ENCODE measurements at regions not wholly inside any gene's neighbourhood (a gene's known extent, or its start where the extent isn't known, plus 50 kb on each side); places are given as distances from the start of the nearest gene placed in this dataset.

DNA sequence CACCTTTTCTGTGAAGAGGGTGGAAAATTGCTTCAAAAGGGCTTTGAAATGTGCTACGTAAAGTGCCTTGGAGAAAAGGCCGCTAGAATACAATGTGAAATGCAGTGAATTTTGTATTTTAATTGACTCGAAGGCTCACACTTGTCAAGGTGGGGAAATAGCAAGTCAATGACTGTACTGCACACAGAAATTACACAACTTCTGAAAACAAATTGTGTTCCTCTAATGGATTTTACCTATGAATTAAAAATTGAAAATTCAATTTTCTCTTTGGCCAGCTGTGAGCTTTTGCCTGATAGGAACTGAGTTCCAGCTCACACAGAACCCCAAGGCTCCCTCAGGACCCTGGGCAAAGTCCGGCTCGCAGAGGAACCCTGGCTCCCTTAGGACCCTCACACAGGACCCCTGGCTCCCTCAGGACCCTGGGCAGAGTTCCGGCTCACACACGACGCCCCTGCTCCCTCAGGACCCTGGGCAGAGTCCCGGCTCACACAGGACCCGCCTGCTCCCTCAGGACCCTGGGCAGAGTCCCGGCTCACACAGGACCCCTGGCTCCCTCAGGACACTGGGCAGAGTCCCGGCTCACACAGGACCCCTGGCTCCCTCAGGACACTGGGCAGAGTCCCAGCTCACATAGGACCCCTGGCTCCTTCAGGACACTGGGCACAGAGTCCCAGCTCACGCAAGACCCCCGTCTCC is 324.9 kb downstream of the UQCRFS1 start:
- H3K36me3 Mint-ChIP-seq (ENCODE audit: low read depth), result no peaks in the 10 kb centered on the region
- H3K27ac Mint-ChIP-seq (ENCODE audit: unreplicated experiment), result no peak overlapping the region
- peaks cover 13% of the 10 kb centered on the region for H3K4me1 Mint-ChIP-seq
- H3K27me3 Mint-ChIP-seq (ENCODE audit: low read depth), result peaks cover 6% of the 10 kb centered on the region
- no peak for DNase-seq (ENCODE audit: low read depth, low spot score)
- H3K4me3 Mint-ChIP-seq, result no peak overlapping the region
- no peaks in the 10 kb centered on the region for H3K9me3 Mint-ChIP-seq
- TF ChIP-seq, protein P1, sequence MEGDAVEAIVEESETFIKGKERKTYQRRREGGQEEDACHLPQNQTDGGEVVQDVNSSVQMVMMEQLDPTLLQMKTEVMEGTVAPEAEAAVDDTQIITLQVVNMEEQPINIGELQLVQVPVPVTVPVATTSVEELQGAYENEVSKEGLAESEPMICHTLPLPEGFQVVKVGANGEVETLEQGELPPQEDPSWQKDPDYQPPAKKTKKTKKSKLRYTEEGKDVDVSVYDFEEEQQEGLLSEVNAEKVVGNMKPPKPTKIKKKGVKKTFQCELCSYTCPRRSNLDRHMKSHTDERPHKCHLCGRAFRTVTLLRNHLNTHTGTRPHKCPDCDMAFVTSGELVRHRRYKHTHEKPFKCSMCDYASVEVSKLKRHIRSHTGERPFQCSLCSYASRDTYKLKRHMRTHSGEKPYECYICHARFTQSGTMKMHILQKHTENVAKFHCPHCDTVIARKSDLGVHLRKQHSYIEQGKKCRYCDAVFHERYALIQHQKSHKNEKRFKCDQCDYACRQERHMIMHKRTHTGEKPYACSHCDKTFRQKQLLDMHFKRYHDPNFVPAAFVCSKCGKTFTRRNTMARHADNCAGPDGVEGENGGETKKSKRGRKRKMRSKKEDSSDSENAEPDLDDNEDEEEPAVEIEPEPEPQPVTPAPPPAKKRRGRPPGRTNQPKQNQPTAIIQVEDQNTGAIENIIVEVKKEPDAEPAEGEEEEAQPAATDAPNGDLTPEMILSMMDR (conservative IDR thresholded peaks at IDR 0.05), result no peak

DNA sequence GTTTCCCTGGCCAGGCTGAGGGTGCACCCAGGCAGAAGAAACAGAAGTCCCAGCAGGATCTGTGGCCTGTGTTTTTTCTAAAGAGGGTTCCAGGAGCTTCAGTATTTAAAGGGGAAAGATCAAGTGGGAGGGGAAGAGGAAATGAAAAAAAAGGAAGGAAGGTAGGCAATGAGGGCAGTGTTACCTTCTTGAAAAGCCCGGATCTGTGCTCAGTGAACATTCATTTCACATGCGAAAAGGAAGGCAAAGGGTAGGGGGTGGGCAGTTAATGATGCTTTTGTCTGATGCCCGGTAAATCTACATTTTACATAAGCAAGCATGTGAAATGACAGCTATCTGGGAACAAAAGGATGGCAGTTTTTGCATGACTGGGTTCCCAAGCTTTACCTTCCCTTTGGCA is 326.2 kb downstream of the UQCRFS1 start:
- no peak for DNase-seq (ENCODE audit: low read depth, low spot score)
- Mint-ChIP-seq H3K4me3 (no peak overlapping the region), H3K27me3 (ENCODE audit: low read depth) (peaks cover 6% of the 10 kb centered on the region), H3K27ac (ENCODE audit: unreplicated experiment) (no peak overlapping the region), H3K36me3 (ENCODE audit: low read depth) (no peaks in the 10 kb centered on the region), H3K4me1 (peaks cover 15% of the 10 kb centered on the region), H3K9me3 (no peaks in the 10 kb centered on the region)
- TF ChIP-seq, protein P1 (conservative IDR thresholded peaks at IDR 0.05), result no peak

DNA sequence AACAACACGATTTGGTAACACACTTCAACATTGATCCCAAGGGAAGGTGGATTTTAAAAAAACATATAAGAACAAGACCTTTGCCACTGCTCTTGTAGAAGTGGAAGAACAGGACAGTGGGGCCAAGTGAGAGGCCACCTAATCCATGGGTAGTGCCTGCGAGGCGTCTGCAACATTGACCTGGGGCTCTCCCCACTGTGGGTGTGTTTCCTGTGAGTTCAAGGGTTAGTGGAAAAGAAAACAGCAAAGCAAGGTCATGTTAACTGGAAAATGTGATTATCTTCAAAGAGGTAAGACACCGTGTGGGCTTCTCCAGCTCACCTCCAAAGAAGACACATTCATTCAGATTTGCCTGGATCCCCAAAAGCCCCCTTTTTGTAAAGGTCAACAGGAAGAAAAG is 327.0 kb downstream of the UQCRFS1 start:
- Mint-ChIP-seq H3K27me3 (ENCODE audit: low read depth) (peaks cover 6% of the 10 kb centered on the region), H3K27ac (ENCODE audit: unreplicated experiment) (no peak overlapping the region), H3K4me3 (no peak overlapping the region), H3K9me3 (no peaks in the 10 kb centered on the region), H3K4me1 (peaks cover 20% of the 10 kb centered on the region), H3K36me3 (ENCODE audit: low read depth) (no peaks in the 10 kb centered on the region)
- TF ChIP-seq, protein P1 (conservative IDR thresholded peaks at IDR 0.05), result no peak
- no peak for DNase-seq (ENCODE audit: low read depth, low spot score)

DNA sequence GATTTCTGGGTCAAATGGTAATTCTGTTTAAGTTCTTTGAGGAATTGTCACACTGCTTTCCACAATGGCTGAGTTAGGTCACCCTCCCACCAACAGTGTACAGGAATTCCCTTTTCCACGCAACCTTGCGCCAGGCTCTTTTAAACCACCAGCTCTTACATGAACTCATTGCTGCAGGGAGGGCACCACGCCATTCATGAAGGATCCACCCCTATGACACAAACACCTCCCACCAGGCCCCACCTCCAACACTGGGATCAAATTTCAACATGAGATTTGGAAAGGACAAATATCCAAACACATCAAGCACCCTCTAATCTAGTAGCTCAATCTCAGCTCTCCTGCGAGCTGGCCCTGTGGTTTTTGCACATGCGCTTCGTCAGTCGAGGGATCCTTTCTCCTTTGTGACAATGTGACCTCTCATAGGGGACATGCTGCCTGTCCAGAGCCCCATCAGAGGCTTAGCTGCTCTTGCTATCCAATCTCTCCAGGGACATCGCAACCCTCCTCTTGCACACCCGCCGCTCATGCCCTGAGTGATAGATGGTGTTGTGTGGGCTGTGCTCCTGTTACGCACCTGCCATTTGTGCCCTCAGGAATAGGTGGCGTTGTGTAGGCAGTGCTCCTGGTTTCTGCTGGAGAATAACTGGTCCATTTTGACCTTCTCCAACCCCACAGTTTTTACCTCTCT is 328.0 kb downstream of the UQCRFS1 start:
- Mint-ChIP-seq H3K27ac (ENCODE audit: unreplicated experiment) (no peak overlapping the region), H3K4me3 (no peak overlapping the region), H3K4me1 (peaks cover 20% of the 10 kb centered on the region), H3K27me3 (ENCODE audit: low read depth) (peaks cover 6% of the 10 kb centered on the region), H3K36me3 (ENCODE audit: low read depth) (no peaks in the 10 kb centered on the region), H3K9me3 (no peaks in the 10 kb centered on the region)
- no peak for DNase-seq (ENCODE audit: low read depth, low spot score)
- TF ChIP-seq, protein P1 (conservative IDR thresholded peaks at IDR 0.05), result no peak

DNA sequence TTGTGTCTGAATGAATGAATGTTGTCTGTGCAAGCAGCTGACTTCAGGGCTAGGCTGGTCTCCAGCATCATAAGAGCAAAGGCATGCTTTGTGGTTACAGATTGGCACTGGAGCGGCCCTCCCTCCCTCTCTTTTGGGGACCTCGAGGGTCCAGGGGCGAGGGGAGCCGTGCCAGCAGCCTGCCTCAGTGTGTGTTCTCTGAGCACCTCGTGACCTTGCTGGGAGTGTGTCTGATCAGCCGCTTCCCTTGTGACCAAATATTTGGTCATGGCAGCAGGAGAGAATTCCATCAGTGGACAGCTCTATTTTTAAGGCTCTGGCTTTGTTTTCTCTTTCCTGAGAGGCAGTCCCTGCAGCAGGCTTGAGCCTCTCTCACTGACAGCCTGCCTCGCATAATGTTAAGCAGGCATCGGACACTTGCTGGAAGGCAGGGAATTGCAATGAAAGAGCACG is 329.7 kb downstream of the UQCRFS1 start:
- Mint-ChIP-seq H3K27ac (ENCODE audit: unreplicated experiment) (no peak overlapping the region), H3K27me3 (ENCODE audit: low read depth) (peaks cover 3% of the 10 kb centered on the region), H3K4me3 (no peak overlapping the region), H3K4me1 (peaks cover 23% of the 10 kb centered on the region), H3K9me3 (no peaks in the 10 kb centered on the region), H3K36me3 (ENCODE audit: low read depth) (no peaks in the 10 kb centered on the region)
- TF ChIP-seq, protein P1 (conservative IDR thresholded peaks at IDR 0.05), result no peak
- no peak for DNase-seq (ENCODE audit: low read depth, low spot score)
